H9 (cell line): ENCODE measurements at regions not wholly inside any gene's neighbourhood (a gene's known extent, or its start where the extent isn't known, plus 50 kb on each side); places are given as distances from the start of the nearest gene placed in this dataset.

ENCODE experiments used
- DNase-seq: peaks from one replicate; pipeline ENCODE4 v3.0.0-alpha.2; 2017
- H2AFZ ChIP-seq: one replicate; pipeline ENCODE4 v1.6.1; 2013; ENCODE audit warnings: mild to moderate bottlenecking, low read length, control low read depth, moderate library complexity
- H2AK5ac ChIP-seq: 2 replicates; pipeline ENCODE4 v1.6.1; 2013; ENCODE audit warnings: low read length, control low read depth, mixed read lengths; ENCODE audit not compliant: insufficient read length
- H2BK120ac ChIP-seq: one replicate; pipeline ENCODE4 v1.6.1; 2013; ENCODE audit warnings: low read depth, mild to moderate bottlenecking, low read length, control low read depth, inconsistent platforms; ENCODE audit not compliant: poor library complexity, severe bottlenecking
- H2BK12ac ChIP-seq: 2 replicates; pipeline ENCODE4 v1.6.1; 2013; ENCODE audit warnings: low read length, control low read depth, mixed read lengths, low read depth; ENCODE audit not compliant: insufficient read length
- H2BK15ac ChIP-seq: 2 replicates; pipeline ENCODE4 v1.6.1; 2013; ENCODE audit warnings: low read depth, low read length, control low read depth
- H2BK20ac ChIP-seq: one replicate; pipeline ENCODE4 v1.6.1; 2013; ENCODE audit warnings: low read depth, mild to moderate bottlenecking, low read length, control low read depth, inconsistent platforms; ENCODE audit not compliant: poor library complexity, severe bottlenecking
- H2BK5ac ChIP-seq: 2 replicates; pipeline ENCODE4 v1.6.1; 2013; ENCODE audit warnings: low read length, control low read depth, mixed read lengths; ENCODE audit not compliant: insufficient read length
- H3K14ac ChIP-seq: 2 replicates; pipeline ENCODE4 v1.6.1; 2013; ENCODE audit warnings: low read length, control low read depth; ENCODE audit not compliant: insufficient read depth
- H3K18ac ChIP-seq: 2 replicates; pipeline ENCODE4 v1.6.1; 2013; ENCODE audit warnings: low read depth, mild to moderate bottlenecking, mixed read lengths, low read length, control low read depth; ENCODE audit not compliant: insufficient read length
- H3K23ac ChIP-seq: 2 replicates; pipeline ENCODE4 v1.6.1; 2013; ENCODE audit warnings: low read length, control low read depth, mixed read lengths, low read depth; ENCODE audit not compliant: insufficient read length
- H3K23me2 ChIP-seq: 2 replicates; pipeline ENCODE4 v1.6.1; 2013; ENCODE audit warnings: low read depth, mild to moderate bottlenecking, mixed read lengths, low read length, control low read depth; ENCODE audit not compliant: insufficient read length, poor library complexity, severe bottlenecking
- H3K27ac ChIP-seq: 2 replicates; pipeline ENCODE4 v1.5.1; 2013; ENCODE audit warnings: low read length, control low read depth, mixed read lengths, low read depth; ENCODE audit not compliant: insufficient read length
- H3K27me3 ChIP-seq: 2 replicates; pipeline ENCODE4 v1.6.1; 2013; ENCODE audit warnings: low read length, control low read depth, inconsistent platforms; ENCODE audit not compliant: insufficient read depth
- H3K4ac ChIP-seq: 2 replicates; pipeline ENCODE4 v1.6.1; 2013; ENCODE audit warnings: low read depth, mild to moderate bottlenecking, control low read depth, inconsistent platforms, low read length, moderate library complexity
- H3K4me1 ChIP-seq: 2 replicates; pipeline ENCODE4 v1.6.1; 2013; ENCODE audit warnings: low read length, control low read depth, inconsistent platforms; ENCODE audit not compliant: insufficient read depth
- H3K4me2 ChIP-seq: 2 replicates; pipeline ENCODE4 v1.6.1; 2013; ENCODE audit warnings: low read length, control low read depth, mixed read lengths; ENCODE audit not compliant: insufficient read length, insufficient read depth
- H3K56ac ChIP-seq: 2 replicates; pipeline ENCODE4 v1.6.1; 2013; ENCODE audit warnings: low read depth, mild to moderate bottlenecking, mixed read lengths, low read length, control low read depth; ENCODE audit not compliant: insufficient read length
- H3K79me1 ChIP-seq: 2 replicates; pipeline ENCODE4 v1.6.1; 2013; ENCODE audit warnings: low read depth, mild to moderate bottlenecking, moderate library complexity, low read length, control low read depth, inconsistent platforms; ENCODE audit not compliant: insufficient read depth, poor library complexity, severe bottlenecking
- H3K79me2 ChIP-seq: 2 replicates; pipeline ENCODE4 v1.6.1; 2013; ENCODE audit warnings: low read length, control low read depth, inconsistent platforms; ENCODE audit not compliant: insufficient read depth
- H3K9ac ChIP-seq: 2 replicates; pipeline ENCODE4 v1.6.1; 2013; ENCODE audit warnings: low read length, control low read depth, mixed read lengths; ENCODE audit not compliant: insufficient read length; ENCODE audit errors: extremely low read depth
- H3K9me3 ChIP-seq: one replicate; pipeline ENCODE4 v1.6.1; 2013; ENCODE audit warnings: low read depth, low read length, inconsistent platforms; ENCODE audit not compliant: control insufficient read depth
- H3T11ph ChIP-seq: one replicate; pipeline ENCODE4 v1.6.1; 2013; ENCODE audit warnings: mild to moderate bottlenecking, low read length, control low read depth, inconsistent platforms
- H4K20me1 ChIP-seq: one replicate; pipeline ENCODE4 v1.6.1; 2013; ENCODE audit not compliant: control insufficient read depth, insufficient read length, insufficient read depth
- H4K5ac ChIP-seq: 2 replicates; pipeline ENCODE4 v1.6.1; 2013; ENCODE audit warnings: low read depth, mild to moderate bottlenecking, mixed read lengths, low read length, control low read depth; ENCODE audit not compliant: insufficient read length
- H4K8ac ChIP-seq: replicated peaks from 2 replicates; pipeline ENCODE4 v1.6.1; 2013; ENCODE audit warnings: low read length, control low read depth, mixed read lengths, low read depth; ENCODE audit not compliant: insufficient read length
- H4K91ac ChIP-seq: 2 replicates; pipeline ENCODE4 v1.6.1; 2013; ENCODE audit warnings: low read depth, mild to moderate bottlenecking, moderate library complexity, mixed read lengths, low read length, control low read depth; ENCODE audit not compliant: insufficient read length
- H3K27ac Mint-ChIP-seq, 3 experiments: 2 replicates in 2 of 3; 3 replicates in 1 of 3; pipeline ENCODE4 v1.8.0; 2020 to 2021; ENCODE audit warnings: mixed read lengths in 3 of 3, mild to moderate bottlenecking in 1 of 3, moderate library complexity in 1 of 3
- H3K27me3 Mint-ChIP-seq: 2 replicates; pipeline ENCODE4 v1.8.0; 2021; ENCODE audit warnings: low read depth, mild to moderate bottlenecking, moderate library complexity, mixed read lengths
- H3K36me3 Mint-ChIP-seq, 3 experiments: 2 replicates in 2 of 3; 3 replicates in 1 of 3; pipeline ENCODE4 v1.8.0; 2020 to 2021; ENCODE audit warnings: low read depth in 3 of 3, mixed read lengths in 3 of 3; ENCODE audit not compliant: insufficient read depth in 1 of 3
- H3K4me1 Mint-ChIP-seq, 2 experiments: 2 replicates each; pipeline ENCODE4 v1.8.0; 2020; ENCODE audit warnings: mixed read lengths in 2 of 2
- H3K4me3 Mint-ChIP-seq, 2 experiments: 2 replicates in 1 of 2; 3 replicates in 1 of 2; pipeline ENCODE4 v1.8.0; 2020 to 2021; ENCODE audit warnings: mild to moderate bottlenecking in 2 of 2, mixed read lengths in 2 of 2, moderate library complexity in 1 of 2
- H3K9me3 Mint-ChIP-seq, 2 experiments: 2 replicates in 1 of 2; 3 replicates in 1 of 2; pipeline ENCODE4 v1.8.0; 2020; ENCODE audit warnings: mild to moderate bottlenecking in 2 of 2, mixed read lengths in 2 of 2, moderate library complexity in 1 of 2
- WGBS: extraction: QIAGEN DNeasy Blood & Tissue Kit; methylation state at CpG from one replicate; pipeline ENCODE4 v1.1.7; 2013; ENCODE audit warnings: missing lambda C conversion rate, low lambda C conversion rate, mixed read lengths; ENCODE audit not compliant: insufficient read length; ENCODE audit errors: extremely low coverage; 5-methylcytosine and 5-hydroxymethylcytosine counted together
- TF ChIP-seq, protein P1 (sequence below): fragments of 200-600 bp; sonication (generic); conservative IDR thresholded peaks from 3 replicates; pipeline ENCODE4 v1.8.0; 2021; ENCODE audit warnings: antibody characterized with exemption, mild to moderate bottlenecking

DNA sequence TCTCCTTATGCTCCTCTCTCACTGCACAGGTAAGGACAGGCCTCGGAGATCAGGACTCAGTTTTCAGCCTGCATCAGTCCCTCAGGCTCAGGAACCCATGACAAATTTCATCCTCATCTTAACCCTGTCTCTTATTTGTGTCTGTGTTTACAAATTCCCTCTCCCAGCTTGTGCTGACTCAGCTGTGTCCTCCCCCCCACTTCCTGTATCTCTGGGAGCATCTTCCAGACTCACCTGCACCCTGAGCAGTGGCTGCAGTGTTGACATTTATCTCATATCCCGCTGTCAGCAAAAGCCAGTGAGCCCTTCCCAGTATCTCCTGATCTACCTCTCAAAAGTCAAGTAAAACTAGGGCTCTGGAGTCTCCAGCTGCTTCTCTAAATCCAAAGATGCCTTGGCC, 65.6 kb upstream of the VPREB1 start:
- no peaks in the 10 kb centered on the region for H3K36me3 Mint-ChIP-seq
- H4K8ac ChIP-seq: no peak overlapping the region
- H2BK120ac ChIP-seq: no peak overlapping the region
- no peaks in the 10 kb centered on the region for H3K9me3 Mint-ChIP-seq
- no peak overlapping the region for H4K91ac ChIP-seq
- no peak overlapping the region for H3K4me2 ChIP-seq
- no peak overlapping the region for H3K4ac ChIP-seq
- TF ChIP-seq, protein P1, sequence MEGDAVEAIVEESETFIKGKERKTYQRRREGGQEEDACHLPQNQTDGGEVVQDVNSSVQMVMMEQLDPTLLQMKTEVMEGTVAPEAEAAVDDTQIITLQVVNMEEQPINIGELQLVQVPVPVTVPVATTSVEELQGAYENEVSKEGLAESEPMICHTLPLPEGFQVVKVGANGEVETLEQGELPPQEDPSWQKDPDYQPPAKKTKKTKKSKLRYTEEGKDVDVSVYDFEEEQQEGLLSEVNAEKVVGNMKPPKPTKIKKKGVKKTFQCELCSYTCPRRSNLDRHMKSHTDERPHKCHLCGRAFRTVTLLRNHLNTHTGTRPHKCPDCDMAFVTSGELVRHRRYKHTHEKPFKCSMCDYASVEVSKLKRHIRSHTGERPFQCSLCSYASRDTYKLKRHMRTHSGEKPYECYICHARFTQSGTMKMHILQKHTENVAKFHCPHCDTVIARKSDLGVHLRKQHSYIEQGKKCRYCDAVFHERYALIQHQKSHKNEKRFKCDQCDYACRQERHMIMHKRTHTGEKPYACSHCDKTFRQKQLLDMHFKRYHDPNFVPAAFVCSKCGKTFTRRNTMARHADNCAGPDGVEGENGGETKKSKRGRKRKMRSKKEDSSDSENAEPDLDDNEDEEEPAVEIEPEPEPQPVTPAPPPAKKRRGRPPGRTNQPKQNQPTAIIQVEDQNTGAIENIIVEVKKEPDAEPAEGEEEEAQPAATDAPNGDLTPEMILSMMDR: no peak
- H3K27me3 Mint-ChIP-seq: peaks cover 98% of the 10 kb centered on the region
- no peak overlapping the region for H3K27ac ChIP-seq
- H3K9me3 ChIP-seq: no peaks in the 10 kb centered on the region
- no peak for DNase-seq
- H3K27me3 ChIP-seq: peaks cover 74% of the 10 kb centered on the region
- H3K4me3 Mint-ChIP-seq: no peak overlapping the region
- no peaks in the 10 kb centered on the region for H3K23me2 ChIP-seq
- no peak overlapping the region for H3K18ac ChIP-seq
- no peak overlapping the region for H2BK15ac ChIP-seq
- no peaks in the 10 kb centered on the region for H3K79me2 ChIP-seq
- no peak overlapping the region for H3T11ph ChIP-seq
- H3K4me1 ChIP-seq: no peaks in the 10 kb centered on the region
- no peak overlapping the region for H3K9ac ChIP-seq
- no CpG with 5 or more reads among the region's 2 CpGs for WGBS
- H2AK5ac ChIP-seq: no peak overlapping the region
- H2BK5ac ChIP-seq: no peak overlapping the region
- H3K23ac ChIP-seq: no peak overlapping the region
- no peaks in the 10 kb centered on the region for H4K20me1 ChIP-seq
- H2AFZ ChIP-seq: no peak overlapping the region
- H3K14ac ChIP-seq: no peak overlapping the region
- no peak overlapping the region for H3K27ac Mint-ChIP-seq
- no peaks in the 10 kb centered on the region for H3K79me1 ChIP-seq
- no peak overlapping the region for H3K56ac ChIP-seq
- no peak overlapping the region for H2BK20ac ChIP-seq
- H4K5ac ChIP-seq: no peak overlapping the region
- H3K4me1 Mint-ChIP-seq: peaks cover 0 to 3% of the 10 kb centered on the region in 2 experiments; a peak in 2 of 4 replicates
- H2BK12ac ChIP-seq: no peak overlapping the region
